ENCODE measurements at regions not wholly inside any gene's neighbourhood (a gene's known extent, or its start where the extent isn't known, plus 50 kb on each side); places are given as distances from the start of the nearest gene placed in this dataset.

DNA sequence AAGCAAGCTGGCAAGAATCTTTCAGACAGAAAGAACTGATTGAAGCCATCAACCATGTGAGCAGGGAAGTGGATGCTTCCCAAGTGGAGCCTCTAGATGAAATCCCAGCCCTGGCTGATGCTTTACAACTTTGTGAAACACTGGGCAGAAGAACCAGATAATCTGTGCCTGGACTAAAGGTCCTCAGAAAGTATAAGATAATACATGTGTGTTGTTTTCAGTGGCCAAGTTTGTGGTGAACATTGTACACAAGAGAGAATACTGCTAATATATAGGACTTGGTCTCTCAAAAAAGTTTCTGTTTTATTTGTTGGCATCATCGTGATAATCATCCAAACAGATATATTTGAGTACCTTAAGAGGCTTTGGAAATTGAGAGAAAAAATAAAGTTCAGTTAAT lies 1367.8 kb upstream of the IGFBP7 start (continued):
- TF ChIP-seq TBL1XR1 (IDR thresholded peaks at IDR 0.05; ENCODE audit: low read depth, low read length) (no peak), NBN (IDR thresholded peaks at IDR 0.05) (no peak), SREBF1 (IDR thresholded peaks at IDR 0.05; ENCODE audit: low read length) (no peak)

DNA sequence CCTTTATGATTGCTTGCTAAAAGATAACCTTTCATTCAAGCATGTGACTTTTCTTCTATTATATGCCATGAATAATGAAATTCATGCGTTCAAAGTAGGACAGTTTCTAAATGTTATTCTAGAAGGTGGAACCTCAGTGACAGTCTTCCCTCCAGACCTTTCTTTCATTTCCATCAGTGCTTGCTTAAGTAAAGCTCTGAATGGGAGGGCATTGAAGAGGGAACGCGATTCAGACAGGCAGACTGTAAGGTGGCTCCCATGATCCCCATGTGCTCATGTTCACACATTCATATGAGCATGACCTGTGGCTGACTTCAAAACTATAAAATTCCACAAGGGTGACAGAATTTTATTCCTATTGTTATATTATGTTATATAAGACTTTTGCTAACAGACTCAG lies 1367.3 kb upstream of the IGFBP7 start:
- ChIA-PET CTCF (no interaction called here), SMC1A (ENCODE audit: uncharacterized antibody, unreplicated experiment) (interaction anchor here (0.6 kb wide), 1 partner anchor 320 kb away, joined by 3 read pairs; no protein-coding TSS in a partner anchor), POLR2A (no interaction called here), RAD21 (ENCODE audit: unreplicated experiment) (no interaction called here)
- DNase-seq (ENCODE audit: low read depth, low spot score) (no peak), ATAC-seq (no peak), FAIRE-seq (no peak)
- no peak for TF ChIP-seq CREB1 (IDR thresholded peaks at IDR 0.05; ENCODE audit: low read depth)
- no peak for TF ChIP-seq MYB (IDR thresholded peaks at IDR 0.05; ENCODE audit: borderline replicate concordance, low read depth, low read length)
- no peak for TF ChIP-seq HCFC1 (IDR thresholded peaks at IDR 0.05; ENCODE audit: low read length)
- TF ChIP-seq EP300 (IDR thresholded peaks at IDR 0.05; ENCODE audit: borderline replicate concordance in 1 of 2, control insufficient read depth in 1 of 2, low read depth in 2 of 2, low read length in 2 of 2): no peak
- TF ChIP-seq, protein P1, sequence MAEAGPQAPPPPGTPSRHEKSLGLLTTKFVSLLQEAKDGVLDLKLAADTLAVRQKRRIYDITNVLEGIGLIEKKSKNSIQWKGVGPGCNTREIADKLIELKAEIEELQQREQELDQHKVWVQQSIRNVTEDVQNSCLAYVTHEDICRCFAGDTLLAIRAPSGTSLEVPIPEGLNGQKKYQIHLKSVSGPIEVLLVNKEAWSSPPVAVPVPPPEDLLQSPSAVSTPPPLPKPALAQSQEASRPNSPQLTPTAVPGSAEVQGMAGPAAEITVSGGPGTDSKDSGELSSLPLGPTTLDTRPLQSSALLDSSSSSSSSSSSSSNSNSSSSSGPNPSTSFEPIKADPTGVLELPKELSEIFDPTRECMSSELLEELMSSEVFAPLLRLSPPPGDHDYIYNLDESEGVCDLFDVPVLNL (IDR thresholded peaks at IDR 0.05; ENCODE audit: low read depth, low read length): no peak
- TF ChIP-seq POU2F2 (IDR thresholded peaks at IDR 0.05; ENCODE audit: borderline replicate concordance, low read depth, low read length): no peak
- no peak for TF ChIP-seq CBFB (IDR thresholded peaks at IDR 0.05; ENCODE audit: low read depth)
- TF ChIP-seq, protein P2, sequence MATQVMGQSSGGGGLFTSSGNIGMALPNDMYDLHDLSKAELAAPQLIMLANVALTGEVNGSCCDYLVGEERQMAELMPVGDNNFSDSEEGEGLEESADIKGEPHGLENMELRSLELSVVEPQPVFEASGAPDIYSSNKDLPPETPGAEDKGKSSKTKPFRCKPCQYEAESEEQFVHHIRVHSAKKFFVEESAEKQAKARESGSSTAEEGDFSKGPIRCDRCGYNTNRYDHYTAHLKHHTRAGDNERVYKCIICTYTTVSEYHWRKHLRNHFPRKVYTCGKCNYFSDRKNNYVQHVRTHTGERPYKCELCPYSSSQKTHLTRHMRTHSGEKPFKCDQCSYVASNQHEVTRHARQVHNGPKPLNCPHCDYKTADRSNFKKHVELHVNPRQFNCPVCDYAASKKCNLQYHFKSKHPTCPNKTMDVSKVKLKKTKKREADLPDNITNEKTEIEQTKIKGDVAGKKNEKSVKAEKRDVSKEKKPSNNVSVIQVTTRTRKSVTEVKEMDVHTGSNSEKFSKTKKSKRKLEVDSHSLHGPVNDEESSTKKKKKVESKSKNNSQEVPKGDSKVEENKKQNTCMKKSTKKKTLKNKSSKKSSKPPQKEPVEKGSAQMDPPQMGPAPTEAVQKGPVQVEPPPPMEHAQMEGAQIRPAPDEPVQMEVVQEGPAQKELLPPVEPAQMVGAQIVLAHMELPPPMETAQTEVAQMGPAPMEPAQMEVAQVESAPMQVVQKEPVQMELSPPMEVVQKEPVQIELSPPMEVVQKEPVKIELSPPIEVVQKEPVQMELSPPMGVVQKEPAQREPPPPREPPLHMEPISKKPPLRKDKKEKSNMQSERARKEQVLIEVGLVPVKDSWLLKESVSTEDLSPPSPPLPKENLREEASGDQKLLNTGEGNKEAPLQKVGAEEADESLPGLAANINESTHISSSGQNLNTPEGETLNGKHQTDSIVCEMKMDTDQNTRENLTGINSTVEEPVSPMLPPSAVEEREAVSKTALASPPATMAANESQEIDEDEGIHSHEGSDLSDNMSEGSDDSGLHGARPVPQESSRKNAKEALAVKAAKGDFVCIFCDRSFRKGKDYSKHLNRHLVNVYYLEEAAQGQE (IDR thresholded peaks at IDR 0.05; ENCODE audit: low read depth, low read length): no peak
- no peak for TF ChIP-seq NR2C2 (IDR thresholded peaks at IDR 0.05; ENCODE audit: borderline replicate concordance, control insufficient read depth, insufficient read length, low read depth)
- TF ChIP-seq TCF3 (IDR thresholded peaks at IDR 0.05; ENCODE audit: borderline replicate concordance, insufficient read depth, low read depth, low read length): no peak
- no peak for TF ChIP-seq PAX8 (IDR thresholded peaks at IDR 0.05)
- no peak for TF ChIP-seq RELA (IDR thresholded peaks at IDR 0.05; ENCODE audit: borderline replicate concordance, partially characterized antibody)
- TF ChIP-seq RBBP5 (conservative IDR thresholded peaks at IDR 0.05): no peak
- no peak for TF ChIP-seq STAT1 (conservative IDR thresholded peaks at IDR 0.05)
- intact Hi-C loops (cut with micrococcal nuclease; ENCODE audit: unreplicated experiment): no loop called here
- WGBS (ENCODE audit: insufficient coverage, insufficient replicate concordance, low lambda C conversion rate, missing lambda C conversion rate): 39% methylated on average over 3 of the region's 3 CpGs
- Histone ChIP-seq H4K20me1 (ENCODE audit: control insufficient read depth, insufficient read depth) (no peaks in the 10 kb centered on the region), H3K27me3 (replicated peaks in 1 of 2; ENCODE audit: control insufficient read depth in 2 of 2, insufficient read depth in 2 of 2, low read length in 1 of 2) (no peaks in the 10 kb centered on the region), H3K4me1 (ENCODE audit: control insufficient read depth, insufficient read depth, low read length) (no peaks in the 10 kb centered on the region), H3K9me3 (replicated peaks; ENCODE audit: control insufficient read depth, insufficient read depth, low read length) (no peaks in the 10 kb centered on the region), H3K4me3 (no peak overlapping the region), H3K27ac (ENCODE audit: control insufficient read depth, insufficient read depth) (no peak overlapping the region), H3K9ac (ENCODE audit: control insufficient read depth, insufficient read depth, low read length) (no peak overlapping the region), H2AFZ (ENCODE audit: control insufficient read depth, low read depth, low read length) (no peak overlapping the region), H3K79me2 (ENCODE audit: control insufficient read depth, insufficient read depth, low read length) (no peaks in the 10 kb centered on the region), H3K4me2 (ENCODE audit: control insufficient read depth, insufficient read depth) (no peak overlapping the region), H3K36me3 (ENCODE audit: control insufficient read depth in 2 of 2, insufficient read depth in 2 of 2, low read length in 1 of 2) (no peaks in the 10 kb centered on the region)
- in situ Hi-C loops (cut with MboI): no loop called here
- BruUV-seq (replicated peaks): no TSS peak

All from GM12878 (cell line).